HEK293T (cell line): ENCODE measurements at regions not wholly inside any gene's neighbourhood (a gene's known extent, or its start where the extent isn't known, plus 50 kb on each side); places are given as distances from the start of the nearest gene placed in this dataset.

Source experiments
- ARNT ChIP-seq: fragments of 450-650 bp; IDR thresholded peaks from 2 replicates; pipeline ENCODE4 v1.6.1; 2017; ENCODE audit warnings: mild to moderate bottlenecking
- BHLHE40 ChIP-seq: fragments of 450-650 bp; IDR thresholded peaks from 2 replicates; pipeline ENCODE4 v1.6.1; 2016; ENCODE audit warnings: mild to moderate bottlenecking, moderate library complexity, borderline replicate concordance
- CTBP1 ChIP-seq: fragments of 450-650 bp; IDR thresholded peaks from 2 replicates; pipeline ENCODE4 v1.6.1; 2016; ENCODE audit warnings: borderline replicate concordance
- FOXA1 ChIP-seq: fragments of 450-650 bp; IDR thresholded peaks from 2 replicates; pipeline ENCODE4 v1.6.1; 2016; ENCODE audit warnings: mild to moderate bottlenecking
- FOXM1 ChIP-seq: fragments of 450-650 bp; IDR thresholded peaks from 2 replicates; pipeline ENCODE4 v1.6.1; 2017; ENCODE audit warnings: mild to moderate bottlenecking, borderline replicate concordance
- NFRKB ChIP-seq: fragments of 450-650 bp; IDR thresholded peaks from 2 replicates; pipeline ENCODE4 v1.6.1; 2016; ENCODE audit warnings: mild to moderate bottlenecking, moderate library complexity
- PKNOX1 ChIP-seq: fragments of 450-650 bp; IDR thresholded peaks from 2 replicates; pipeline ENCODE4 v1.6.1; 2016
- SP1 ChIP-seq: fragments of 450-650 bp; IDR thresholded peaks from 2 replicates; pipeline ENCODE4 v1.6.1; 2017
- TARDBP ChIP-seq: fragments of 450-650 bp; IDR thresholded peaks from 2 replicates; pipeline ENCODE4 v1.6.1; 2016

DNA sequence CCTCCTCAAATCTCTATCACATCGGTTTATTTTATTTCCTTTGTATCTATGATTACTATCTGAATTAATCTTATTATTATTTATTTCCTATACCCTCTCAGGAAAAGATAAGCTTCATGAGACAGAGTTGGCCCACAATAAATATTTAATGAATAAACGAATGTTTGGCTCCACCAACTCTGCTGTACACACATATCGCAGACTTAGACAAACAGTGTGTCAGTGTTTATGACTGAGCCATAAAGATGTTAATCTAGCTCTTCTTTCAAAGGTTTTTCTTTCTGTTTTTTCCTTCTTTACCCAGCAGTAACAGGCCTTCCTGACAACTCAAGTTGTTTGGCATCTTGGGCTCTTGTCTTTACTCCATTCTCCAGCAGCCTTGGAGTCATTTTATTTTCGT lies 329.5 kb downstream of the CDH2 start:
- no peak for TF ChIP-seq TARDBP
- TF ChIP-seq SP1 = no peak
- TF ChIP-seq NFRKB = no peak
- TF ChIP-seq BHLHE40 = no peak
- no peak for TF ChIP-seq PKNOX1
- no peak for TF ChIP-seq FOXA1
- TF ChIP-seq ARNT = no peak
- TF ChIP-seq CTBP1 = no peak
- no peak for TF ChIP-seq FOXM1
